Medulla oblongata (tissue), 1 donor: ENCODE measurements at regions not wholly inside any gene's neighbourhood (a gene's known extent, or its start where the extent isn't known, plus 50 kb on each side); places are given as distances from the start of the nearest gene placed in this dataset.
"Not testable (repeated sequence)": the region's sequence is repeated elsewhere in the genome, so short reads cannot be mapped to it uniquely, and the experiment has no call there.

Experiments
- DNase-seq: peaks from one replicate; pipeline ENCODE4 v3.0.0-alpha.2; 2015; ENCODE audit errors: extremely low spot score

- no peak for DNase-seq
Measured at GRCh38 chr4:104138116-104138515, 356.6 kb downstream of the CXXC4 start.

GRCh38 chr4:104129243-104129642, 365.5 kb downstream of the CXXC4 start:
- DNase-seq: no peak

- no peak for DNase-seq
Measured at GRCh38 chr4:104128850-104129213, 365.9 kb downstream of the CXXC4 start.

GRCh38 chr4:104128031-104128849, 366.5 kb downstream of the CXXC4 start:
- DNase-seq: no peak

- no peak for DNase-seq
Measured at GRCh38 chr4:104123021-104123420, 371.7 kb downstream of the CXXC4 start.

GRCh38 chr4:104117776-104118175, 376.9 kb downstream of the CXXC4 start:
- DNase-seq: no peak

- DNase-seq: no peak
Measured at GRCh38 chr4:104113850-104114249, 380.8 kb downstream of the CXXC4 start.

GRCh38 chr4:104099141-104099540, 379.4 kb upstream of the TACR3 start:
- DNase-seq: no peak

GRCh38 chr4:104093247-104093646, 373.5 kb upstream of the TACR3 start:
- DNase-seq: no peak

- DNase-seq: no peak
Measured at GRCh38 chr4:104073229-104073628, 353.4 kb upstream of the TACR3 start.

GRCh38 chr4:104066533-104066932, 346.7 kb upstream of the TACR3 start:
- DNase-seq: no peak

GRCh38 chr4:104064646-104065577, 345.1 kb upstream of the TACR3 start:
- DNase-seq: peak; percentile 85

- DNase-seq: peak; percentile 17
Measured at GRCh38 chr4:104063341-104063740, 343.6 kb upstream of the TACR3 start.

GRCh38 chr4:104044369-104044768, 324.6 kb upstream of the TACR3 start:
- no peak for DNase-seq

- no peak for DNase-seq
Measured at GRCh38 chr4:104032896-104033295, 313.1 kb upstream of the TACR3 start.

- no peak for DNase-seq
Measured at GRCh38 chr4:104025251-104025650, 305.5 kb upstream of the TACR3 start.

GRCh38 chr4:104022831-104023230, 303.0 kb upstream of the TACR3 start:
- no peak for DNase-seq

GRCh38 chr4:104022226-104022625, 302.4 kb upstream of the TACR3 start:
- DNase-seq: no peak

- no peak for DNase-seq
Measured at GRCh38 chr4:104020641-104021040, 300.9 kb upstream of the TACR3 start.

GRCh38 chr4:104017213-104017612, 297.4 kb upstream of the TACR3 start:
- no peak for DNase-seq

GRCh38 chr4:104015680-104016079, 295.9 kb upstream of the TACR3 start:
- DNase-seq: peak; percentile 65

- DNase-seq: no peak
Measured at GRCh38 chr4:104010722-104011121, 290.9 kb upstream of the TACR3 start.

GRCh38 chr4:104002318-104002717, 282.5 kb upstream of the TACR3 start:
- DNase-seq: not testable (repeated sequence)
